LNCAP (cell line): ENCODE measurements at regions not wholly inside any gene's neighbourhood (a gene's known extent, or its start where the extent isn't known, plus 50 kb on each side); places are given as distances from the start of the nearest gene placed in this dataset.

Experiments
- TF ChIP-seq, protein P1 (sequence below): fragments of 450-650 bp; IDR thresholded peaks from 2 replicates; pipeline ENCODE4 v1.5.1; 2017; ENCODE audit warnings: mild to moderate bottlenecking

GRCh38 chr14:84228702-84229101 lies 1301.2 kb upstream of the FLRT2 start:
- TF ChIP-seq, protein P1, sequence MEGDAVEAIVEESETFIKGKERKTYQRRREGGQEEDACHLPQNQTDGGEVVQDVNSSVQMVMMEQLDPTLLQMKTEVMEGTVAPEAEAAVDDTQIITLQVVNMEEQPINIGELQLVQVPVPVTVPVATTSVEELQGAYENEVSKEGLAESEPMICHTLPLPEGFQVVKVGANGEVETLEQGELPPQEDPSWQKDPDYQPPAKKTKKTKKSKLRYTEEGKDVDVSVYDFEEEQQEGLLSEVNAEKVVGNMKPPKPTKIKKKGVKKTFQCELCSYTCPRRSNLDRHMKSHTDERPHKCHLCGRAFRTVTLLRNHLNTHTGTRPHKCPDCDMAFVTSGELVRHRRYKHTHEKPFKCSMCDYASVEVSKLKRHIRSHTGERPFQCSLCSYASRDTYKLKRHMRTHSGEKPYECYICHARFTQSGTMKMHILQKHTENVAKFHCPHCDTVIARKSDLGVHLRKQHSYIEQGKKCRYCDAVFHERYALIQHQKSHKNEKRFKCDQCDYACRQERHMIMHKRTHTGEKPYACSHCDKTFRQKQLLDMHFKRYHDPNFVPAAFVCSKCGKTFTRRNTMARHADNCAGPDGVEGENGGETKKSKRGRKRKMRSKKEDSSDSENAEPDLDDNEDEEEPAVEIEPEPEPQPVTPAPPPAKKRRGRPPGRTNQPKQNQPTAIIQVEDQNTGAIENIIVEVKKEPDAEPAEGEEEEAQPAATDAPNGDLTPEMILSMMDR = no peak

- TF ChIP-seq, protein P1 = no peak
These were observed 1295.7 kb upstream of the FLRT2 start for GRCh38 chr14:84234281-84234680.

DNA sequence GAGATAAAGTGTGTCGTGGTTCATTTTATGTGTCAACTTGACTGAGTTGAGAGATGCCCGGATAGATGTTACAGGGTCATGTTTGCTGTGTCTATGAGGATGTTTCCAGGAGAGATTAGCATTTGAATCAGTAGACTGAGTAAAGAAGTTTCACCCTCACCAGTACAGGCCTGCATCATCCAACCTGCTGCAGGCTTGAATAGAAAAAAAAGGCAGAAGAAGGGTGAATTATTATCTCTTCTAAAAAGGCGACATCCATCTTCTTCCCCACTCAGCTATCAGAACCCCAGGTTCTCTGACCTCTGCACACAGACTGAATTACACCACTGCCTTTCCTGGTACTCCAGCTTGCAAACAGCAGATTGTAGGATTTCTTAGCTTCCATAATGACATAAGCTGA lies 1293.7 kb upstream of the FLRT2 start:
- TF ChIP-seq, protein P1 = no peak

GRCh38 chr14:84237881-84238280 lies 1292.1 kb upstream of the FLRT2 start:
- TF ChIP-seq, protein P1 = no peak

GRCh38 chr14:84247693-84248092 lies 1282.3 kb upstream of the FLRT2 start:
- TF ChIP-seq, protein P1 = no peak

GRCh38 chr14:84250893-84251292 lies 1279.1 kb upstream of the FLRT2 start:
- TF ChIP-seq, protein P1 = no peak

GRCh38 chr14:84251411-84252115 lies 1278.4 kb upstream of the FLRT2 start:
- TF ChIP-seq, protein P1 = no peak

DNA sequence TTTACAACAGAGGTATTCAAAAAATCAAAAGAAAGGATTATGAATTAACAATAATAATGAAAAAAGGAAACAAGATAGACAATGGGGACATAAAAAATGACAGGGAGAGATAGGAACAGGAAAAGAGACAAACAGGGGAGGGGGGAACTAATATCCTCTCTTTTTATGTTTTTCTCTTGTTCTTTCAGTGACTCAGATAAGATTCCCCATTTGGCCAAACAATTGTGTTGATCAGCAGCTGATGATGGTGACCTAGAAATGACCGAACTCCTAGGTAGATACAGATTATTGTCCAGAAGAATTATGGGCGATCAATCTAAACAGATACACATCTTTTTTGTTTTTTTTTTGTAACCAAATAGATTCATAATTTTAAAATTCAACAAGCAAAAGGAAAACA lies 1277.2 kb upstream of the FLRT2 start:
- TF ChIP-seq, protein P1 = no peak
